HEK293T (cell line): ENCODE measurements at regions not wholly inside any gene's neighbourhood (a gene's known extent, or its start where the extent isn't known, plus 50 kb on each side); places are given as distances from the start of the nearest gene placed in this dataset.

ENCODE experiments used
- BHLHE40 ChIP-seq: fragments of 450-650 bp; IDR thresholded peaks from 2 replicates; pipeline ENCODE4 v1.6.1; 2016; ENCODE audit warnings: mild to moderate bottlenecking, moderate library complexity, borderline replicate concordance
- CTBP1 ChIP-seq: fragments of 450-650 bp; IDR thresholded peaks from 2 replicates; pipeline ENCODE4 v1.6.1; 2016; ENCODE audit warnings: borderline replicate concordance
- ELF4 ChIP-seq: fragments of 450-650 bp; IDR thresholded peaks from 2 replicates; pipeline ENCODE4 v1.6.1; 2017; ENCODE audit warnings: antibody characterized with exemption
- FOXA1 ChIP-seq: fragments of 450-650 bp; IDR thresholded peaks from 2 replicates; pipeline ENCODE4 v1.6.1; 2016; ENCODE audit warnings: mild to moderate bottlenecking
- FOXM1 ChIP-seq: fragments of 450-650 bp; IDR thresholded peaks from 2 replicates; pipeline ENCODE4 v1.6.1; 2017; ENCODE audit warnings: mild to moderate bottlenecking, borderline replicate concordance
- L3MBTL2 ChIP-seq: fragments of 450-650 bp; conservative IDR thresholded peaks from 2 replicates; pipeline ENCODE4 v1.6.1; 2016; ENCODE audit warnings: mild to moderate bottlenecking
- LEF1 ChIP-seq: fragments of 450-650 bp; IDR thresholded peaks from 2 replicates; pipeline ENCODE4 v1.6.1; 2017; ENCODE audit warnings: mild to moderate bottlenecking, borderline replicate concordance
- NFRKB ChIP-seq: fragments of 450-650 bp; IDR thresholded peaks from 2 replicates; pipeline ENCODE4 v1.6.1; 2016; ENCODE audit warnings: mild to moderate bottlenecking, moderate library complexity
- SP1 ChIP-seq: fragments of 450-650 bp; IDR thresholded peaks from 2 replicates; pipeline ENCODE4 v1.6.1; 2017
- SUZ12 ChIP-seq: fragments of 450-650 bp; IDR thresholded peaks from 2 replicates; pipeline ENCODE4 v1.6.1; 2016; ENCODE audit warnings: mild to moderate bottlenecking
- TARDBP ChIP-seq: fragments of 450-650 bp; IDR thresholded peaks from 2 replicates; pipeline ENCODE4 v1.6.1; 2016
- ZNF384 ChIP-seq: fragments of 450-650 bp; IDR thresholded peaks from 2 replicates; pipeline ENCODE4 v1.6.1; 2016

- TF ChIP-seq FOXM1 (no peak), BHLHE40 (no peak), ZNF384 (no peak), SUZ12 (no peak), ELF4 (no peak), CTBP1 (no peak), SP1 (no peak), FOXA1 (no peak), TARDBP (no peak), NFRKB (no peak), LEF1 (no peak), L3MBTL2 (no peak)
These were observed 169.1 kb upstream of the DMAC1 start for GRCh38 chr9:7968687-7969086.
